Central memory CD8-positive, alpha-beta T cell (primary cell): ENCODE measurements at regions not wholly inside any gene's neighbourhood (a gene's known extent, or its start where the extent isn't known, plus 50 kb on each side); places are given as distances from the start of the nearest gene placed in this dataset.

Source experiments
- ATAC-seq: fragments of 150-1000 bp; cut with Tn5 transposase; replicated peaks from 2 replicates; pipeline ENCODE4 v1.10.0; 2022; ENCODE audit warnings: mild to moderate bottlenecking, moderate FRiP score, moderate number of reproducible peaks; ENCODE audit not compliant: poor library complexity, severe bottlenecking; ENCODE audit errors: extremely low read depth
- DNase-seq, 2 donors: peaks; one replicate each; pipeline ENCODE4 v3.0.0; 2021; ENCODE audit warnings: low spot score in 2 of 2
- H3K27ac Mint-ChIP-seq: one replicate; pipeline ENCODE4 v1.8.0; 2022; ENCODE audit warnings: low read depth, mild to moderate bottlenecking, moderate library complexity, mixed read lengths
- H3K27me3 Mint-ChIP-seq: one replicate; pipeline ENCODE4 v1.8.0; 2022; ENCODE audit warnings: mixed read lengths
- H3K36me3 Mint-ChIP-seq: one replicate; pipeline ENCODE4 v1.8.0; 2022; ENCODE audit warnings: mild to moderate bottlenecking, moderate library complexity, mixed read lengths; ENCODE audit not compliant: insufficient read depth
- H3K4me1 Mint-ChIP-seq: one replicate; pipeline ENCODE4 v1.8.0; 2022; ENCODE audit warnings: mixed read lengths
- H3K4me3 Mint-ChIP-seq: one replicate; pipeline ENCODE4 v1.8.0; 2022; ENCODE audit warnings: mild to moderate bottlenecking, moderate library complexity, mixed read lengths
- H3K9me3 Mint-ChIP-seq: one replicate; pipeline ENCODE4 v1.8.0; 2022; ENCODE audit warnings: mixed read lengths

- H3K27ac Mint-ChIP-seq = no peak overlapping the region
- DNase-seq (no peak), ATAC-seq (no peak)
- H3K36me3 Mint-ChIP-seq = no peaks in the 10 kb centered on the region
- H3K9me3 Mint-ChIP-seq = no peaks in the 10 kb centered on the region
- peaks cover 30% of the 10 kb centered on the region for H3K27me3 Mint-ChIP-seq
- no peaks in the 10 kb centered on the region for H3K4me1 Mint-ChIP-seq
- H3K4me3 Mint-ChIP-seq = no peak overlapping the region
Observed at GRCh38 chr11:70764356-70764905, 366.1 kb downstream of the CTTN start.

- Mint-ChIP-seq H3K27me3 (peaks cover 17% of the 10 kb centered on the region), H3K9me3 (no peaks in the 10 kb centered on the region), H3K36me3 (no peaks in the 10 kb centered on the region), H3K4me3 (no peak overlapping the region), H3K4me1 (no peaks in the 10 kb centered on the region), H3K27ac (no peak overlapping the region)
- DNase-seq = no peak
- ATAC-seq = no peak
Observed at GRCh38 chr11:70766901-70767300, 368.6 kb downstream of the CTTN start.

GRCh38 chr11:70768346-70769095, 370.2 kb downstream of the CTTN start:
- H3K9me3 Mint-ChIP-seq = no peaks in the 10 kb centered on the region
- H3K27ac Mint-ChIP-seq = no peak overlapping the region

GRCh38 chr11:70769106-70769505, 370.8 kb downstream of the CTTN start:
- no peak for DNase-seq
- Mint-ChIP-seq H3K4me3 (no peak overlapping the region), H3K27ac (no peak overlapping the region), H3K4me1 (no peaks in the 10 kb centered on the region), H3K9me3 (peaks cover 3% of the 10 kb centered on the region), H3K27me3 (peaks cover 17% of the 10 kb centered on the region), H3K36me3 (no peaks in the 10 kb centered on the region)
- no peak for ATAC-seq

More at GRCh38 chr11:70768346-70769095, 370.2 kb downstream of the CTTN start:
- no peaks in the 10 kb centered on the region for H3K4me1 Mint-ChIP-seq
- no peak for ATAC-seq
- DNase-seq = no peak
- no peak overlapping the region for H3K4me3 Mint-ChIP-seq
- H3K36me3 Mint-ChIP-seq = no peaks in the 10 kb centered on the region
- peaks cover 17% of the 10 kb centered on the region for H3K27me3 Mint-ChIP-seq

- Mint-ChIP-seq H3K27me3 (peaks cover 16% of the 10 kb centered on the region), H3K4me1 (no peaks in the 10 kb centered on the region), H3K27ac (no peak overlapping the region), H3K36me3 (no peaks in the 10 kb centered on the region), H3K9me3 (peaks cover 5% of the 10 kb centered on the region), H3K4me3 (no peak overlapping the region)
- DNase-seq (no peak), ATAC-seq (no peak)
Observed at GRCh38 chr11:70769521-70769920, 371.2 kb downstream of the CTTN start.

- Mint-ChIP-seq H3K4me3 (no peak overlapping the region), H3K36me3 (no peaks in the 10 kb centered on the region), H3K27me3 (peaks cover 8% of the 10 kb centered on the region), H3K27ac (no peak overlapping the region), H3K4me1 (no peaks in the 10 kb centered on the region), H3K9me3 (peaks cover 5% of the 10 kb centered on the region)
- ATAC-seq = no peak
- DNase-seq = no peak
Observed at GRCh38 chr11:70771099-70771885, 373.0 kb downstream of the CTTN start.

- Mint-ChIP-seq H3K27ac (no peak overlapping the region), H3K4me1 (no peaks in the 10 kb centered on the region), H3K4me3 (no peak overlapping the region), H3K9me3 (peaks cover 5% of the 10 kb centered on the region), H3K27me3 (no peaks in the 10 kb centered on the region), H3K36me3 (no peaks in the 10 kb centered on the region)
- ATAC-seq (no peak), DNase-seq (no peak)
Observed at GRCh38 chr11:70772950-70773349, 374.6 kb downstream of the CTTN start.

- H3K4me1 Mint-ChIP-seq = no peaks in the 10 kb centered on the region
- H3K4me3 Mint-ChIP-seq = no peak overlapping the region
- H3K27ac Mint-ChIP-seq = no peak overlapping the region
- DNase-seq = no peak
- ATAC-seq = no peak
- peaks cover 5% of the 10 kb centered on the region for H3K9me3 Mint-ChIP-seq
- no peaks in the 10 kb centered on the region for H3K27me3 Mint-ChIP-seq
- no peaks in the 10 kb centered on the region for H3K36me3 Mint-ChIP-seq
Observed at GRCh38 chr11:70775386-70776075, 377.2 kb downstream of the CTTN start.

GRCh38 chr11:70776914-70777532, 378.7 kb downstream of the CTTN start:
- no peaks in the 10 kb centered on the region for H3K36me3 Mint-ChIP-seq
- H3K9me3 Mint-ChIP-seq = peaks cover 5% of the 10 kb centered on the region
- no peaks in the 10 kb centered on the region for H3K4me1 Mint-ChIP-seq
- no peak overlapping the region for H3K27ac Mint-ChIP-seq
- H3K4me3 Mint-ChIP-seq = no peak overlapping the region
- H3K27me3 Mint-ChIP-seq = no peaks in the 10 kb centered on the region
- DNase-seq (no peak), ATAC-seq (no peak)

GRCh38 chr11:70778883-70779282, 380.6 kb downstream of the CTTN start:
- DNase-seq (no peak), ATAC-seq (no peak)
- no peaks in the 10 kb centered on the region for H3K36me3 Mint-ChIP-seq
- H3K4me3 Mint-ChIP-seq = no peak overlapping the region
- no peak overlapping the region for H3K27ac Mint-ChIP-seq
- no peaks in the 10 kb centered on the region for H3K4me1 Mint-ChIP-seq
- H3K27me3 Mint-ChIP-seq = no peaks in the 10 kb centered on the region
- H3K9me3 Mint-ChIP-seq = peaks cover 4% of the 10 kb centered on the region

GRCh38 chr11:70779433-70780245, 381.3 kb downstream of the CTTN start:
- no peak overlapping the region for H3K4me3 Mint-ChIP-seq
- no peaks in the 10 kb centered on the region for H3K4me1 Mint-ChIP-seq
- no peaks in the 10 kb centered on the region for H3K9me3 Mint-ChIP-seq
- no peaks in the 10 kb centered on the region for H3K36me3 Mint-ChIP-seq
- no peak for DNase-seq
- no peaks in the 10 kb centered on the region for H3K27me3 Mint-ChIP-seq
- no peak for ATAC-seq
- no peak overlapping the region for H3K27ac Mint-ChIP-seq

GRCh38 chr11:70780246-70780535, 381.9 kb downstream of the CTTN start:
- peaks cover under 1% of the 10 kb centered on the region for H3K27me3 Mint-ChIP-seq
- H3K9me3 Mint-ChIP-seq = no peaks in the 10 kb centered on the region
- H3K27ac Mint-ChIP-seq = no peak overlapping the region
- ATAC-seq (no peak), DNase-seq (no peak)
- H3K36me3 Mint-ChIP-seq = no peaks in the 10 kb centered on the region
- H3K4me1 Mint-ChIP-seq = no peaks in the 10 kb centered on the region
- H3K4me3 Mint-ChIP-seq = no peak overlapping the region
